IPS-NIHi7 (cell line): ENCODE measurements at regions not wholly inside any gene's neighbourhood (a gene's known extent, or its start where the extent isn't known, plus 50 kb on each side); places are given as distances from the start of the nearest gene placed in this dataset.
"Not testable (repeated sequence)": the region's sequence is repeated elsewhere in the genome, so short reads cannot be mapped to it uniquely, and the experiment has no call there.

ENCODE experiments used
- DNase-seq: peaks from one replicate; pipeline ENCODE4 v3.0.0; 2012; ENCODE audit warnings: mixed read lengths; ENCODE audit errors: extremely low spot score

DNA sequence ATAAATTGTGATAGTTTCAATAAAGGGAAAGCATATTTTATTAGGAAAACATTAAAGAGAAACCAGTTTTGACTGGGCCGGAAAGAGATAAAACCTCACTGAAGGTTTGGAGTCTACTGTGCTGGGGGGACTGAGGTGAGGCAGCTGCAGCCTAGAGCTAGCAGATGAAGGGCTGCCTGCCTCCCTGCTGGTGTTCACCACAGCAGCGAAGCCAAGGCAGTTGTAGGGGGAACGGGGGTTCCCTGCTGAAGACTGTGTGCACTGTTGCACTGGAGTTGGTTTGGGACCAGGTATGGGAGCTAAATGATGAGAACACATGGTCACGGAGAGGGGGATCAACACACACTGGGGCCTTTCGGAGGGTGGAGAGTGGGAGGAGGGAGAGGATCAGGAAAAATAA is 546.5 kb upstream of the SMIM31 start:
- peak; percentile 10 for DNase-seq

DNA sequence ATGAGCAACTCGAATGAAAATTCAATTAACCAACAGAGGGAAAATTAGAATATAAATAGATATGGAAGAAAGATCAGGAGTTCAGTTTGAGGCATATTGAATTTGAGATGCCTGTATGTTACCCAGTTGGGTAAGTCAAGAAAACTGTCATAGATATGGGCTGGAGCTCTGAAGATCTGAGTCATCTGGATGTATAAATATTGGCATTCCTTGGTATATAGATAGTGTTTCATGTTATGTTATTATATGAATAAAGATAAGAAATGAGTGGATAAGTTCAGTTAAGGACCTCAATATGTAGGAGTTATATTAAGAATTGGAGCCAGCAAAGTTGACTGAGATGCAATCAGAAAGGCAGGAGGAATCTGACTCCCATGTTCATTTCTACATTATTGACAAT is 543.6 kb upstream of the SMIM31 start:
- DNase-seq = no peak

DNA sequence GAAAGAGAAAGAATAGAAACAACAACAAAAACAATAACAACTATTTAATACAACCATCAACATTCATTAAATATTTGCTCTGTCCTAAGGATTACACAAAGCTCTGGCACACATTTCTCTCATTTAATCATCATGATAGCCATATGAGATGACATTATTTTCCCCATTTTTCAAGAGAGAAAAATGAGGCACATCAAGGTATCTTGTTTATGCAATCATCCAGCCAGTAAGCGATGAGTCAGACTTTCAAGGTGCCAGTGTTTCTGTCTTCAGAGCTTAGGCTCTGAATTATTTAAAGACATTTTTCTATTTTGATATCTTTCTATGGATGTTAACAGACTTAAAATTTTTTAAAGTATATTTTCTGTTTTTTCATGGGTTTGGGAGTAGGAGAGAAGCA is 541.8 kb upstream of the SMIM31 start:
- no peak for DNase-seq

DNA sequence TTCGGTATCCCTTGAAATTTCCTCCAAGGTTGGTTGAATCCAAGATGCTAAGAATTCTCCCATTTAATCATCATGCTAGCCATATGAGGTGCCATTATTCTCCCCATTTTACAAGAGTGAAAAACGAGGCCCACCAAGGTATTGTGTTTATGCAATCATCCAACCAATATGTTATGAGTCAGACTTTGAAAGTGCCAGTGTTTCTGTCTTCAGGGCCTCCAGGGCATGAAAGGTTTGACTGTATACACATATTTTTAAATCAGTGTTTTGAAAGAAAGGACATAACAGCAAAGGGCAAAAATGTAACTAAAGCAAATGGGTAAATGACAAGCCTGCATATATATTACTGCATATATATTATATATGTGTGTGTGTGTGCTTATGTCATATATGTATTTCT is 541.2 kb upstream of the SMIM31 start:
- DNase-seq = no peak

DNA sequence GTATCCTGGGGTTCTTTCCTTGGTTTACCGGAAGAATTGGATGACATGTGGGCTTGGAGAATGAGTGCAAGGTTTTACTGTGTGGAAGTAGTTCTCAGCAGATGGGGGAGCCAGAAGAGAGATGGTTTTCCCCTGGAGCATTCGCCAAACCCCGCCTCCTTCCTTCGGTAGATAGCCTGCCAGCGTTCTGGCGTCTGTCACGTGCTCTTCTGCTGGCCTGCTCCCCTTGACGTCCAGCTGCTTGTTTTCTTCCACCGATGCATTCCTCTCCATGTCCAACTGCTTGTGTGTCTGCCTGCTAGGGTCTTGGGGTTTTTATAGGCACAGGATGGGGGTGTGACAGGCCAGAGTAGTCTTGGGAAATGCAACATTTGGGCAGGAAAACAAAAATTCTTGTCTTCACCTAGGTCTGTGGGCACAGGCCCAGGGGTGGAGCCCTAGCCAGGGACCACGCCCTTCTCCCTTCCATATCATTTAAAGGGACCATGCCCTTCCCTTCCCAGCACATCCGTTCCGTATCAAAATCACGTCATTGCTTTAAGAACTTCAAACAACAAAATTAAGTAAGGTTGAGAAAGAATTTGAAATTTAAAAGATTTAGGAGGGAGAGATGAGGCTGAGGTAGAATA is 538.7 kb upstream of the SMIM31 start:
- peak; percentile 15 for DNase-seq

DNA sequence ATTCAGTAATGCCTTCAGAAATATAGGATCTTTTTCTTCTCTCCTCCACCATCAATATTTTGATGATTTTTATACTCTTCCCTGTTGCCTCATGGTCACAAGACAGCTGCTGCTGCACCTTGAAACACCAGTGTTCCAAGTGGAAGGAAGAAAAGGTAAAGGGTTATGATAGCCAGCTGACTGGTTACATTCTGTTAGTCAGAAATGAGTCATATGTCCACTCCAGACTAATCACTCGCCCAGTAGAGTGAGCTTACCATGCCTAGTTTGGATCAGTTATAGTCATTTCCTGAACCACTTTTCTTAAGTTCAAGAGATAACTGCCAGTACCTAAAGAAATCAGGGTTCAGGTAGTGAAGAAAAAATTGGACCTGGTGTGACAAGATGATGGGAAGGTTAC is 532.3 kb upstream of the SMIM31 start:
- DNase-seq = no peak

DNA sequence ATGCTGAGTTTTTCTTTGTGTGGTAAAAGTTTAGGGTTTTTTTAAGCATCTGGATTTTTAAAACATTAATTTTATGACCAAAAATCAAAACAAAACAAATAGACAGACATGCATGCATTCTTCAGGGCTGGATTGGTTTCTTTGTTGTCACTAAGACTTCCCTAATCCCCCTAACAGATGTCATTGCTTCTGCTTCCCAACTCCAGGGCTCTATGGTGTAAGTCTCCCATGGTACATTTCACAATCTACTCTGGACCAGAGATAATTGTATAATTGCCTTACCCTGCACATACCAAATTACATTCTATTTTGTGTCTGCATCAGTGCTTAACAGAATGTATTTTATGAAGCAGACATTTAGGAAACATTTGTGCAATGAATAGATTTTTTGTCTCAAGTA is 529.1 kb upstream of the SMIM31 start:
- DNase-seq = no peak

DNA sequence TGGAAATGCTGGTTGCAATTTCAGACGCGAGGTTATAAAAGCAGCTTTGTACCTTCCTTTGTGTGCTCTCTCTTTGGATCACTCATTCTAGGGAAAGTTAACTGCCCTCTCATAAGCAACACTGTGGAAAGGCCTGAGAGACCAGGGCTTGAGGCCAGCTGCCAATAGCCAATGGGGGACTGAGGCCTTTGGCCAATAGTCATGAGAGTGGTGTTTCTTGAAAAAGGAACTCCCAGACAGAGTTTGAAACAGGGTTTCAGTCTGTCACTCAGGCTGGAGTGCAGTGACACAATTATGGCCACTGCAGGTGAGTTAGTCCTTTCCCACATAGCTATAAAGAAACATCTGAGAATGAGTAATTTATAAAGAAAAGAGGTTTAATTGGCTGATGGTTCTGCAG is 524.7 kb upstream of the SMIM31 start:
- no peak for DNase-seq

DNA sequence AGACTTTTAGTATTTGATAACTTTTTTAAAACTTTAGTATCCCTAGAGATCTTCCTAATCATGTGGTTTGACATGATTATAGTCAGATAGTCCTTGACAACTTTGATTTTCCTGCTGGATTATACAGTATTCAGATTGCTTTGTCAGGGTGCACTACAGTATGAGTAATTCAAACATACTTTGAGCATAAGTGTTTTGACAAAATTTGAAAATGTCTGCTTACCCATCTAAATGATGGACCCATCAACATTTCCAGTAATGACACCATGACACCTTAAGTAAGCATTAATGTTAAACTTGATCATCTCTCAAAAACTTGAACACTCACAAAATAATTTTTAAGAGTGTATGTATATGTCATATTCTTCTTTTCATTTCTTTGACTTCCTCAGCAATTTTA is 514.5 kb upstream of the SMIM31 start:
- no peak for DNase-seq

DNA sequence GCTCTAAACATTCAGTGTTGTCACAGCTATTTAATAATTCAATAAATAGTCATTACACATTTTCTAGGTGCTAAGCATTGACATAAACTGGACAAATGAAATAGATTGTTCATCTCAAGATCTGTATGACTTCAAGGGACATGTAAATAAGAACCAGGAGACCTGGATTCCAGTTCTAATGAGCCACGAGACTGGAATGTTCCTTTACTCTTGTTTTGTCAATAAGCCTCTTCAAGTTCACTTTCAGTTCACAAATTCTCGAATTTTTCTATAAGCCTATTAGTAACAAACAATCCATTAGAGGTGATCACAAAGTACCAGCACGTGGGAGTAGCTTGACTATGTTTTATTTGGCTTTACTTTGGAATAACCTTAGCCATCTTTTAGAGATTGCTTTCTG is 514.0 kb upstream of the SMIM31 start:
- DNase-seq = no peak

DNA sequence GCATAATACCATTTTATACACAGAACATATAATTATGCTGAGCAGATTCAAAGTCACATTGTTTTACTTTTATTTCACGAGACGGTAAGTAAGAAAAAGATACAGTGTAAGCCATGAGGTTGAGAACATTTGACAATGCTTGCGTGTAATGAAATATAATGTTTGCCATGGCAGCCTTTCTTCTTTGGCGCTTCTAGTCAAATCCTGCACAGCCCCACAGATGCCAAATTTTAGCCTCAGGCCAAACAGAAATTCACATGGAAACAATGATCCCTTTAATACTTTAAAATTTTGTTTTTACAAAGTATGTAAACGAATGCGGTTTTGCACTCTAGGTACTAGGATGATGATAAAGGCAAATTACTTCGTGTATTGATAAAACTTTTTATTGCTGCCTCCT is 502.7 kb upstream of the SMIM31 start:
- DNase-seq = no peak

DNA sequence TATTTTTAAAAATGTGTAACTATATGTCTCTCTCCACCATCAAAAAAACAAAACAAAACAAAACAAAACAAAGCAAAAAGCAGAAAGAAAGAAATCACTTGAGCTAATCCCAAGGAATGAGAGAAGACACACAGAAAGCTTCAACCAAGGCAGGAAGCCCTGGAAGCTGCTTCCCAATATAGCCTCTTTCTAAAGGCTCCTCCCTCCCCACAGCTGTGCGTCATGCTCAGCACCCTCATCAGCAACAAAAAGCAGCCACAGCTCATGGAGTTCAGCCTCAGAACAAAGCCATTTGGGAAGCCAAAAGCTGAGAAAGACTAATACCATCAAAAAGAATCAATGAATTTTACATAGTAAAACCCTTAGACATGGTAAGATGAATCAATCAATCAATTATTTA is 501.6 kb upstream of the SMIM31 start:
- DNase-seq = peak; percentile 62

DNA sequence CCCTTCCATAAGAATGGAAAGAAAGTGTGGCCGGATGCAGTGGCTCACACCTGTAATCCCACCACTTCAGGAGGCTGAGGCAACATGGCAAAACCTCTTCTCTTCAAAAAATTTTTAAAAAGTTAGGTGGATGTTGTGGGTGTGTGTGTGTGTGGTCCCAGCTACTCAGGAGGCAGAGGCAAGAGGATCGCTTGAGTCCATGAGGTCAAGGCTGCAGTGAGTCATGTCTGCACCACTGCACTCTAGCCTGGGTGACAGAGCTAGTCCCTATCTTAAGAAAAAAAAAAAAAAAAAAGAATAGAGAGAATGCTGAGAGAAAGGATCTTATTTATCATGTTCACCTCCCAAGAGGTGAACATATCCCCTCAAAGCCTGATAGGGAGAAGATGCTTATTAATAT is 492.1 kb upstream of the SMIM31 start:
- DNase-seq = no peak

DNA sequence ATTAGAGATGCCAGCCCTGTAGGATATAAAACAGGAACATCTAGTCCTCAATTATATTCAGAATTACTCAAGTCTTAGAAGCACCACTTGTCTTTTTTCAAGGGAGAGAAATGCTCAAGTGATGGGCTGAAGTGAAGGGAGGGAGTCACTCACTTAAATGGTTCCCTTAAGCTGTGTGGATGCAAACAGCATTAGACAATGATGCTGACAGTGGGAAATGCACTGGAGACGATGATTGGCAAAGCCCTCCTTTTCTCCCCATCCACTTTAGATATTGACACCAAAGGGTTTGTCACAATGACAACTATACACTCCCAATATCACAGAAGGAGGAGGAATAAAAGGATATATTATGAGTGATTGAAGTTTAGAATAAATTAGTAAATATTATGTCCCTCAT is 491.4 kb upstream of the SMIM31 start:
- not testable (repeated sequence) for DNase-seq

DNA sequence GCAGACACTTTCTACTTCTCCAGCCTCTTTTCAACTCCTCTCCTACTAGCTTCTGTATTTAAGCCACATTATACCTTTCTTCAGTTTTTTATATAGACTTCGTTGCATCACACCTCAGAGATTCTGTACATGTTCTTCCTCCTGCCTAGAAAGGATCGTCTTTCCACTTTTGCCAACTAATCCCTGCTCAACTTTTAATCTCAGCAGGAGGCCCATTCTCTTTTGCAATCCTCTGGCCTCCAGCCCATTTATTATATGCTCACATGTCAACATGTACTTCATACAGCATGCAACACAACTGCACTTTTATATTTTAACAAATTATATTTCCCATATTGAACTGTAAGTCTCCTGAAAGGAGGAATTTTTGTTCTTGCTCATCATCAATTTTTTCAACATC is 476.5 kb upstream of the SMIM31 start:
- DNase-seq = not testable (repeated sequence)

DNA sequence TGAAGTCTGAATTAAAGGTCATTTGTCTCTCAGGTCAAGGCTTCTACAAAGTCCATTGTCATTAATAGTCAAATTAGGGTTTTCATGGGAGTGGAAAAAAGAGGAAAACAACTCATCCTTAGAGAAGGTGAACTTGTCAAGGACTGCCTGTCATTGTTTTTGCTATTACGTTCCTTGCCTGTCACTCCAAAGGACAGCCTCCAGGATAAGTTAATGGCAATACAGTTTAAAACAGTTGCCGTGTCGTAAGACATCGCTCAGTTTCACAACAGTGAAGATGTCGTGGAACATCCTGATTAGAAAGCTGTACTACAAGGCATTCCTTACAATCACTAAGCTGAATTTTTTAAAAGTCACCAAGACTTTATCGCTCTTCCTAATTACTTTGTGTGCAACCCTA is 466.8 kb upstream of the SMIM31 start:
- DNase-seq = no peak

DNA sequence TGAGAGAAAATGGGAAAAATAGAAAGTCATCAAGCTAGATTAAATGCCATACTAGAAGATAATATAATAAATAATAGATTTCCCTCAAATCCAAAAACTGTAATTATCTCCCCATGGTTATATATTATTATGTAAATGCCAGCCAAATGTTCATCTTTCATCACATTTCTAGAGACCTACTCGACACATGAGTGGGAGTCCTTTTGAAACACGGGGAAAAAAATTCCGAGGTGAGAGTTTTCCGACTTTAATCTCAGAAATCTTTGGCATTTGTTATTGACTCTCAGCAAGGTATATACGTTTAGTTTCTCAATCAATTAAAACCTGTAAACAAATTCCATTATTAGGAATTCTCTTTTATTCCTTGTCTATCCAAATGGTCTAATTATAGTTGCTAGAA is 465.4 kb upstream of the SMIM31 start:
- no peak for DNase-seq

DNA sequence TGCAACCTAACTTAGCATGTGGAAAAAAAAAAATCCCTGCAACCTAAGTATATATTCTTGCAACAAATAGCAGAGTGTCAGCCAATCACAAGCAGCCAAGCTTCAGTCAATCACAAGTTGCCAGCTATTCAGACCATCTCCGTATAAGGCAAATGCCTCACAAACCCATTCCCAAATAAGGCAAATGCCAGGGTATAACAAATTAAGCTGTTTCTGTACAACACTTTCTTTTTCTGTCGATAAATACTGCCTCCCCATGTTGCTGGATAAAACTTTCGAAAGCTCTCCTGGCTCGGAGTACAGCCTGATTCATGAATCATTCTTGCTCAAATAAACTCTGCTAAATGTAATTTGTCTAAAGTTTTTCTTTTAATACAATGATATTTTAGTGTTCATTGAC is 460.7 kb upstream of the SMIM31 start:
- no peak for DNase-seq

DNA sequence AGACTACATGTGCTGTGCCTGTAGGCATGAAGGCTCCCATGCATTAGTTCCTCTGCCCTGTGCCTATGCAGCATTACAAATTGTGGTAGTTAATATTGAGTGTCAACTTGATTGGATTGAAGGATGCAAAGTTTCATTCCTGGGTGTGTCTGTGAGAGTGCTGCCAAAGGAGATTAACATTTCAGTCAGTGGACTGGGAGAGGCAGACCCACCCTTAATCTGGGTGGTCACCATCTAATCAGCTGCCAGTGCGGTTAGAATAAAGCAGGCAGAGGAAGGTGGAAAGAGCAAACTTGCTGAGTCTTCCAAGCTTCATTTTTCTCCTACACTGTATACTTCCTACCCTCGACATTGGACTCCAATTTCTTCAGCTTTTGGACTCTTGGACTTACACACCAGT is 460.2 kb upstream of the SMIM31 start:
- no peak for DNase-seq

DNA sequence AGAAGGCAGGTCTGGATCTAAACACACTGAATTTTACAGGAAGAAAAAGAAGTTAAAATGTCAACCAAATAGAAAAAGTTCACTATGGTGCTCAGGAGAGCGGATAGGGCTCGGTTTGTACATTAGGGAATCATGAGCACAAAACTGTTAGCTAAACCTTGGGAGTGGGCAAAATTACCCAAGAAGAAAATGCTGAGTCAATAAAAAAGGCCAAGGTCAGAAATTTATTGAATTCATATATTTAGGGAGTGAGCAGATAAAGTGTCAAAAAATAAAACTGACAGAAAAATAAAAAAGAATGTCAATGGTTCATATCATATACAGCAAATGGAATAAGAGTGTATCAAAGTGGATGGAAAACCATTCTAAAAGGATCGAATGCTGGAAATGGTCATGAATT is 452.5 kb upstream of the SMIM31 start:
- no peak for DNase-seq

DNA sequence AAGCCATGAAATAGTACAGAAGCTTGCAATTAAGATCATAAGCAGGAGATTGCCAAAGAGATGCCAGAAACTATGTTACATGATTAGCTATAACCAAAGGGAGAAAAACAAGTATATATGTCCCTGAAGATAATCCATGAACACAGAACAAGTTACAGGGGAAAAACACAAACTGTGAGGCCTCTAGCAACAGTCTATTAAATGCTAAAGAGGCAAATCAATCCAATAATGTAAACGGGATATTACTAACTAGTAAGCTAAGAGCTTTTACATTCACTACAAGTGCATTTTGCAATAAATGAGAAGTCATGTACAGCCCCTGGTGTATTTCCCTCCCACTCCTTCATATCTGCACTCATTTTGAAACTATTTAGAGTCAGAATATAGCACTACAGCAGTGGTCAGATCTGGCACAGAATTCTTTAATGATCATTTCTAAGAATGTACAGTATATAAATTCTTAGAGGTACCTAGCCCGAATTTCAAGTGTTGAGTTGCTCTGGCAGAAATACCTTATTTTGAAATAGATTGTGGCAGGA is 449.8 kb upstream of the SMIM31 start:
- DNase-seq = no peak

DNA sequence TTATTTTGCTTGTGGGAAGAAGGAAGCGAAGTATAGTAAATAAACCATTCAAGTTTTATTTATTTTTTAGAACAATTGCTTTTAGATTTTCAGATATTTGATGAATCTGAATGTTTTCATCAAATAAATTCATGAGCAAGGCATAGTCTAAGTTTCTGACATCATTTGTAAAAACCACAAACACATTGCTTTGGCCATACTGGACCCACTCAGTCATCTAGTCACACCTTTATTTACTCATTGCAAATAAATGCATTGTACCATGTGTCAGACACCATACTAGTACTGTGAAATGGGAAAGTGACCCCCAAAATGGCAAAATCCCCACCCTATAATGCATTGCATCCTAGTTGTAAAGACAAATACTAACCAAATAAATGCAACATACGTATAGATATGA is 449.1 kb upstream of the SMIM31 start:
- no peak for DNase-seq

DNA sequence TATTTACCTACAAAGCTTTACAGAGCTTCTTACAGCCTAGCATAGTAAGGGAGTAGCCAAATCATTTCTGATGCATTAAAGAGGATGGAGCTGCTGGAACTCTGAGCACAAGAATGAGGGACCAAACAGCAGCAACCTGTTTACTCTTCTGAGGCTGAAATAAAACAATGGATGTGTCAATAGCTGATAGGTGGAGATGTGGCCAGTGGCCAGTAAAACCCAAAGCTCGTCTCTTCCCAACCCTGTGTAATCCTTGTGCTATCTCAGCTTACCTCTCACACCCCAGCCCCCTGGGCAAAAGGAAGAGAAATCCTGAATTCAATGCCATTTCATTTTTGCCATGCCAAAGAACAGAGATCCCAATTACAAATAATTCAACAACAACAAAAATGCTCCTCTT is 446.7 kb upstream of the SMIM31 start:
- DNase-seq = peak; percentile 11

DNA sequence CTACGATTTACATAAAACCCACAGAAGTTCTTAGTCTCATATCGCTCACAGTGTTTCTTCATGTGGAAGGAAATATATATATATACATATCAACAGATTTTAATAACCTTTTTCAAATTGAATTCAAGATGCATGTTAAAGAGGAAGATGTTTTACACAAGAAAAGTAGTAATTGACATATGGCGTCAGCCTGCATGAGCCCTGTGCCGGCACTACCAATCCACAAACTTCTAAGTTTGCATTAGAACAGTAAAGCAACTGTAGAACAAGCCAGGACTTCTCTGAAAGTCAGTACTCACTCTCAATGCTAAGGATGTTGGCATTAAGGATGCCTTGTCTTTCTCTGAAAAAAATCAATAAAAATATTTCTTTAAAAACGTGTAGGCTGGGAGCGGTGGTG is 441.3 kb upstream of the SMIM31 start:
- DNase-seq = no peak
